ENCODE measurements at regions not wholly inside any gene's neighbourhood (a gene's known extent, or its start where the extent isn't known, plus 50 kb on each side); places are given as distances from the start of the nearest gene placed in this dataset.

GRCh38 chr3:18838758-18839157 lies 309.6 kb upstream of the KCNH8 start:
- no peaks in the 10 kb centered on the region for H3K4me1 ChIP-seq (ENCODE audit: control insufficient read depth, insufficient read depth, low read length)
- no peak overlapping the region for H3K27ac ChIP-seq (ENCODE audit: extremely low read depth, low read depth, low read length)
- ChIA-PET CTCF (interaction anchor here (0.6 kb wide), 1 partner anchor 286 kb away, joined by 3 read pairs; no protein-coding TSS in a partner anchor), POLR2A (no interaction called here)
- H3K4me3 ChIP-seq (ENCODE audit: low read depth, low read length): no peak overlapping the region
- no peak for TF ChIP-seq ZSCAN23 (tag by site-specific recombination; IDR thresholded peaks at IDR 0.05)
- TF ChIP-seq, protein P1, sequence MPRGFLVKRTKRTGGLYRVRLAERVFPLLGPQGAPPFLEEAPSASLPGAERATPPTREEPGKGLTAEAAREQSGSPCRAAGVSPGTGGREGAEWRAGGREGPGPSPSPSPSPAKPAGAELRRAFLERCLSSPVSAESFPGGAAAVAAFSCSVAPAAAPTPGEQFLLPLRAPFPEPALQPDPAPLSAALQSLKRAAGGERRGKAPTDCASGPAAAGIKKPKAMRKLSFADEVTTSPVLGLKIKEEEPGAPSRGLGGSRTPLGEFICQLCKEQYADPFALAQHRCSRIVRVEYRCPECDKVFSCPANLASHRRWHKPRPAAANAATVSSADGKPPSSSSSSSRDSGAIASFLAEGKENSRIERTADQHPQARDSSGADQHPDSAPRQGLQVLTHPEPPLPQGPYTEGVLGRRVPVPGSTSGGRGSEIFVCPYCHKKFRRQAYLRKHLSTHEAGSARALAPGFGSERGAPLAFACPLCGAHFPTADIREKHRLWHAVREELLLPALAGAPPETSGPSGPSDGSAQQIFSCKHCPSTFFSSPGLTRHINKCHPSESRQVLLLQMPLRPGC (tag by site-specific recombination; IDR thresholded peaks at IDR 0.05): no peak
- no peak for TF ChIP-seq KLF8 (tag by site-specific recombination; IDR thresholded peaks at IDR 0.05)
- no peaks in the 10 kb centered on the region for H3K36me3 ChIP-seq (ENCODE audit: control insufficient read depth in 2 of 2, insufficient read depth in 1 of 2, low read length in 2 of 2)
- no peaks in the 10 kb centered on the region for H3K9me3 ChIP-seq (ENCODE audit: control insufficient read depth, insufficient read depth, low read depth, low read length)

GRCh38 chr3:18837137-18837755 lies 311.1 kb upstream of the KCNH8 start:
- no peak overlapping the region for H3K27ac ChIP-seq (ENCODE audit: extremely low read depth, low read depth, low read length)
- H3K4me1 ChIP-seq (ENCODE audit: control insufficient read depth, insufficient read depth, low read length): no peaks in the 10 kb centered on the region
- no peaks in the 10 kb centered on the region for H3K36me3 ChIP-seq (ENCODE audit: control insufficient read depth in 2 of 2, insufficient read depth in 1 of 2, low read length in 2 of 2)
- POLR2A ChIA-PET: no interaction called here
- CTCF ChIA-PET: interaction anchor here (2.3 kb wide), 1 partner anchor 10 kb away, joined by 6 read pairs; no protein-coding TSS in a partner anchor
- TF ChIP-seq ZNF354C (tag by site-specific recombination; IDR thresholded peaks at IDR 0.05; ENCODE audit: borderline replicate concordance, low read depth) (no peak), ZEB2 (tag by site-specific recombination; IDR thresholded peaks at IDR 0.05) (no peak), ZNF654 (tag by site-specific recombination; IDR thresholded peaks at IDR 0.05; ENCODE audit: low read depth) (no peak), ZNF2 (tag by site-specific recombination; IDR thresholded peaks at IDR 0.05) (no peak), ZNF791 (tag by site-specific recombination; IDR thresholded peaks at IDR 0.05) (no peak), KLF7 (tag by site-specific recombination; IDR thresholded peaks at IDR 0.05; ENCODE audit: borderline replicate concordance) (no peak), ZSCAN23 (tag by site-specific recombination; IDR thresholded peaks at IDR 0.05) (no peak), ZBTB49 (tag by site-specific recombination; IDR thresholded peaks at IDR 0.05; ENCODE audit: low read depth) (no peak), ZNF16 (tag by site-specific recombination; IDR thresholded peaks at IDR 0.05; ENCODE audit: low read depth) (no peak), ZNF423 (tag by site-specific recombination; IDR thresholded peaks at IDR 0.05) (no peak), ZNF426 (tag by site-specific recombination; IDR thresholded peaks at IDR 0.05) (no peak)
- TF ChIP-seq, protein P2, sequence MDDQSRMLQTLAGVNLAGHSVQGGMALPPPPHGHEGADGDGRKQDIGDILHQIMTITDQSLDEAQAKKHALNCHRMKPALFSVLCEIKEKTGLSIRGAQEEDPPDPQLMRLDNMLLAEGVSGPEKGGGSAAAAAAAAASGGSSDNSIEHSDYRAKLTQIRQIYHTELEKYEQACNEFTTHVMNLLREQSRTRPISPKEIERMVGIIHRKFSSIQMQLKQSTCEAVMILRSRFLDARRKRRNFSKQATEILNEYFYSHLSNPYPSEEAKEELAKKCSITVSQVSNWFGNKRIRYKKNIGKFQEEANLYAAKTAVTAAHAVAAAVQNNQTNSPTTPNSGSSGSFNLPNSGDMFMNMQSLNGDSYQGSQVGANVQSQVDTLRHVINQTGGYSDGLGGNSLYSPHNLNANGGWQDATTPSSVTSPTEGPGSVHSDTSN (CRISPR knock-in tag; IDR thresholded peaks at IDR 0.05): no peak
- TF ChIP-seq, protein P3, sequence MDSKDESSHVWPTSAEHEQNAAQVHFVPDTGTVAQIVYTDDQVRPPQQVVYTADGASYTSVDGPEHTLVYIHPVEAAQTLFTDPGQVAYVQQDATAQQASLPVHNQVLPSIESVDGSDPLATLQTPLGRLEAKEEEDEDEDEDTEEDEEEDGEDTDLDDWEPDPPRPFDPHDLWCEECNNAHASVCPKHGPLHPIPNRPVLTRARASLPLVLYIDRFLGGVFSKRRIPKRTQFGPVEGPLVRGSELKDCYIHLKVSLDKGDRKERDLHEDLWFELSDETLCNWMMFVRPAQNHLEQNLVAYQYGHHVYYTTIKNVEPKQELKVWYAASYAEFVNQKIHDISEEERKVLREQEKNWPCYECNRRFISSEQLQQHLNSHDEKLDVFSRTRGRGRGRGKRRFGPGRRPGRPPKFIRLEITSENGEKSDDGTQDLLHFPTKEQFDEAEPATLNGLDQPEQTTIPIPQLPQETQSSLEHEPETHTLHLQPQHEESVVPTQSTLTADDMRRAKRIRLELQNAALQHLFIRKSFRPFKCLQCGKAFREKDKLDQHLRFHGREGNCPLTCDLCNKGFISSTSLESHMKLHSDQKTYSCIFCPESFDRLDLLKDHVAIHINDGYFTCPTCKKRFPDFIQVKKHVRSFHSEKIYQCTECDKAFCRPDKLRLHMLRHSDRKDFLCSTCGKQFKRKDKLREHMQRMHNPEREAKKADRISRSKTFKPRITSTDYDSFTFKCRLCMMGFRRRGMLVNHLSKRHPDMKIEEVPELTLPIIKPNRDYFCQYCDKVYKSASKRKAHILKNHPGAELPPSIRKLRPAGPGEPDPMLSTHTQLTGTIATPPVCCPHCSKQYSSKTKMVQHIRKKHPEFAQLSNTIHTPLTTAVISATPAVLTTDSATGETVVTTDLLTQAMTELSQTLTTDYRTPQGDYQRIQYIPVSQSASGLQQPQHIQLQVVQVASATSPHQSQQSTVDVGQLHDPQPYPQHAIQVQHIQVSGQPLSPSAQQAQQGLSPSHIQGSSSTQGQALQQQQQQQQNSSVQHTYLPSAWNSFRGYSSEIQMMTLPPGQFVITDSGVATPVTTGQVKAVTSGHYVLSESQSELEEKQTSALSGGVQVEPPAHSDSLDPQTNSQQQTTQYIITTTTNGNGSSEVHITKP (tag by site-specific recombination; IDR thresholded peaks at IDR 0.05): no peak
- no peaks in the 10 kb centered on the region for H3K9me3 ChIP-seq (ENCODE audit: control insufficient read depth, insufficient read depth, low read depth, low read length)
- no peak overlapping the region for H3K4me3 ChIP-seq (ENCODE audit: low read depth, low read length)

Measured in HEK293 (cell line).